A673 (cell line): ENCODE measurements at regions not wholly inside any gene's neighbourhood (a gene's known extent, or its start where the extent isn't known, plus 50 kb on each side); places are given as distances from the start of the nearest gene placed in this dataset.

Experiments used
- CTCF ChIP-seq: fragments of 300-800, 200-600 bp; sonication (generic); conservative IDR thresholded peaks from 2 replicates; pipeline ENCODE4 v1.5.1; 2017; ENCODE audit warnings: low read depth, mild to moderate bottlenecking, antibody characterized with exemption, low read length, moderate library complexity, mixed read lengths
- EZH2 ChIP-seq: fragments of 200-600 bp; sonication (generic); IDR thresholded peaks from 2 replicates; pipeline ENCODE4 v1.6.1; 2017; ENCODE audit warnings: borderline replicate concordance, low read depth, mild to moderate bottlenecking, mixed read lengths, antibody characterized with exemption, low read length; ENCODE audit not compliant: poor library complexity, severe bottlenecking

GRCh38 chr5:156189628-156190027 lies 137.3 kb upstream of the SGCD start:
- TF ChIP-seq CTCF, result no peak
- no peak for TF ChIP-seq EZH2
